HL-60 (cell line): ENCODE measurements at regions not wholly inside any gene's neighbourhood (a gene's known extent, or its start where the extent isn't known, plus 50 kb on each side); places are given as distances from the start of the nearest gene placed in this dataset.

Experiments
- POLR2AphosphoS5 ChIP-seq: IDR thresholded peaks from 2 replicates; pipeline ENCODE4 v1.6.1; 2012; ENCODE audit warnings: low read depth
- TF ChIP-seq, protein P1 (sequence below): IDR thresholded peaks from one replicate; pipeline ENCODE4 v1.5.1; 2011; ENCODE audit warnings: low read length, control low read depth, inconsistent platforms; ENCODE audit not compliant: insufficient read depth
- TF ChIP-seq, protein P2 (sequence below): IDR thresholded peaks from 2 replicates; pipeline ENCODE4 v1.6.1; 2012; ENCODE audit warnings: low read depth; ENCODE audit not compliant: insufficient replicate concordance

DNA sequence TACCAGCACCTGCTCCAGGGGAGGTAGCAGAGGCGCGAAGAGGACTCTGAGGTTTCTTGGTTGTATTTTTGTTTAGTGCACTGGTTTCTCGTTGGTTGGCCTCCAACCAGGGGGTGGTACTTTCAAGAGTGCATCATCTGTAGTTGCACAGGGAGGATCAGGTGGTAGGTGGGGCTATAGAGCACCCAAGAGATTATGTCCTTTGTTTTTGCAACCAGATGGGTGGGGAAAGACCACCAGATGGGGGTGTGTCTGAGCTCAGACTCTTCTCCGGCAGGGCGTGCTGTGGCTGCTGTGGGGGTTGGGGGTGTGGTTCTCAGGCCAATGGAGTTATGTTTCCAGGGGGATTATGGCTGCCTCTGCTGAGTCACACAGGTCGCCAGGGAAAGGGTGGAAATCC lies 254.4 kb upstream of the KLF12 start:
- TF ChIP-seq, protein P1, sequence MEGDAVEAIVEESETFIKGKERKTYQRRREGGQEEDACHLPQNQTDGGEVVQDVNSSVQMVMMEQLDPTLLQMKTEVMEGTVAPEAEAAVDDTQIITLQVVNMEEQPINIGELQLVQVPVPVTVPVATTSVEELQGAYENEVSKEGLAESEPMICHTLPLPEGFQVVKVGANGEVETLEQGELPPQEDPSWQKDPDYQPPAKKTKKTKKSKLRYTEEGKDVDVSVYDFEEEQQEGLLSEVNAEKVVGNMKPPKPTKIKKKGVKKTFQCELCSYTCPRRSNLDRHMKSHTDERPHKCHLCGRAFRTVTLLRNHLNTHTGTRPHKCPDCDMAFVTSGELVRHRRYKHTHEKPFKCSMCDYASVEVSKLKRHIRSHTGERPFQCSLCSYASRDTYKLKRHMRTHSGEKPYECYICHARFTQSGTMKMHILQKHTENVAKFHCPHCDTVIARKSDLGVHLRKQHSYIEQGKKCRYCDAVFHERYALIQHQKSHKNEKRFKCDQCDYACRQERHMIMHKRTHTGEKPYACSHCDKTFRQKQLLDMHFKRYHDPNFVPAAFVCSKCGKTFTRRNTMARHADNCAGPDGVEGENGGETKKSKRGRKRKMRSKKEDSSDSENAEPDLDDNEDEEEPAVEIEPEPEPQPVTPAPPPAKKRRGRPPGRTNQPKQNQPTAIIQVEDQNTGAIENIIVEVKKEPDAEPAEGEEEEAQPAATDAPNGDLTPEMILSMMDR, result no peak
- TF ChIP-seq, protein P2, sequence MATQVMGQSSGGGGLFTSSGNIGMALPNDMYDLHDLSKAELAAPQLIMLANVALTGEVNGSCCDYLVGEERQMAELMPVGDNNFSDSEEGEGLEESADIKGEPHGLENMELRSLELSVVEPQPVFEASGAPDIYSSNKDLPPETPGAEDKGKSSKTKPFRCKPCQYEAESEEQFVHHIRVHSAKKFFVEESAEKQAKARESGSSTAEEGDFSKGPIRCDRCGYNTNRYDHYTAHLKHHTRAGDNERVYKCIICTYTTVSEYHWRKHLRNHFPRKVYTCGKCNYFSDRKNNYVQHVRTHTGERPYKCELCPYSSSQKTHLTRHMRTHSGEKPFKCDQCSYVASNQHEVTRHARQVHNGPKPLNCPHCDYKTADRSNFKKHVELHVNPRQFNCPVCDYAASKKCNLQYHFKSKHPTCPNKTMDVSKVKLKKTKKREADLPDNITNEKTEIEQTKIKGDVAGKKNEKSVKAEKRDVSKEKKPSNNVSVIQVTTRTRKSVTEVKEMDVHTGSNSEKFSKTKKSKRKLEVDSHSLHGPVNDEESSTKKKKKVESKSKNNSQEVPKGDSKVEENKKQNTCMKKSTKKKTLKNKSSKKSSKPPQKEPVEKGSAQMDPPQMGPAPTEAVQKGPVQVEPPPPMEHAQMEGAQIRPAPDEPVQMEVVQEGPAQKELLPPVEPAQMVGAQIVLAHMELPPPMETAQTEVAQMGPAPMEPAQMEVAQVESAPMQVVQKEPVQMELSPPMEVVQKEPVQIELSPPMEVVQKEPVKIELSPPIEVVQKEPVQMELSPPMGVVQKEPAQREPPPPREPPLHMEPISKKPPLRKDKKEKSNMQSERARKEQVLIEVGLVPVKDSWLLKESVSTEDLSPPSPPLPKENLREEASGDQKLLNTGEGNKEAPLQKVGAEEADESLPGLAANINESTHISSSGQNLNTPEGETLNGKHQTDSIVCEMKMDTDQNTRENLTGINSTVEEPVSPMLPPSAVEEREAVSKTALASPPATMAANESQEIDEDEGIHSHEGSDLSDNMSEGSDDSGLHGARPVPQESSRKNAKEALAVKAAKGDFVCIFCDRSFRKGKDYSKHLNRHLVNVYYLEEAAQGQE, result no peak
- TF ChIP-seq POLR2AphosphoS5, result no peak
